SW480 (cell line): ENCODE measurements at regions not wholly inside any gene's neighbourhood (a gene's known extent, or its start where the extent isn't known, plus 50 kb on each side); places are given as distances from the start of the nearest gene placed in this dataset.

ENCODE experiments used
- DNase-seq: peaks from one replicate; pipeline ENCODE4 v3.0.0-alpha.2; 2016; ENCODE audit warnings: low spot score

DNA sequence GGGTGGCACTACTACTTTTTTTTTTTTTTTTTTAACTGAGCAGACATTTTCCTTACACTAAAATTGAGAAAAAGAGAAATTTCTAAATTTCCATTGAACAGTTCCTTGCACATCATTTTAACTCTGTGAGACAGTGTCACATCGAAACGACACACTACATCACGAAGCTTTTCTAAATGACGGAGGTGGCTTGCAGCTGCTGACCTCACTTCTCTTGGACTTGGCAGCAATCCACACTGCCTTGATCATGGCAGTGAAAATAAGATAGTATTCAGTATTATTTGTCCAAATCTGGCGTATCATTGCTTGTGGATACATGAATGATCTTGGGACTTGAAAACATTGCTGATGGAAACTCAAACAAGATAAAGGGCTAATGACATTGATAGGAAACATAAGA is 80.3 kb upstream of the CYYR1 start:
- no peak for DNase-seq

DNA sequence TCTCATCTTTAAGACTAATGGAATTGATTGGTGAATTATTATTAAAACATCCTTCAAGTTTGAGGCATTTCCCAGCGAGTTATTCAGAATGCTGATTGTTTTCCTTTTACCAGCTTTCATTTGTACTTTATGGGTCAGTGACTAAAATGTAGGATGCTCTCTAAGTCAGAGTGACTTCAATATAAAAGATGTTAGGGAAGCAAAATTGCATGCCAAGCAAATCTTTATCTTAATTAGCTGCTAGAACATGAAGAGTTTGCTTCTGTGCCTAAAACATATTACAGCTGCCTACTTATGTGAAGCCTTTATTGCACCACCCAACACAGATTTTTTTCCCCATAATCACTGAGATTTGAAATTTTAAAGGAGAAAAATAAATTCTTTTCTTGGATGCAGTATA is 79.8 kb upstream of the CYYR1 start:
- no peak for DNase-seq

DNA sequence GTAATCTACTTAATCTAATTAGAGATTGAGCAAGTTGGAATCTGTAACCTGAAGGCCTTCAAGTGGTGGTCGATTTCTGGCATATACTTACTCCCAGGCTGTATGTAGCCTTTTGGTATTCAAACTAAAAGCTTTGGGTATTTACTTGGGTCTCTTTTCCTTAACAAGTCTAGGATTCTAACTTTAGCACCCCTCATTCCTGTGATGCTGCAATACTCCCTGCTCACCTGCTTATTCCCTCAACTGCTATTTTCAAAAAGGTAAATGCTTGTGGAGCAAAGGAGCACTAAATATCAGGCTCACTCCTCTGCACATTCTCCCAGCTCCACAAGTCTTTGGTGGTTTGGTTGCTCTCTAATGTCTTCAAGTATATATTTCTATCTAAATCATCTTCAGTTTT is 68.0 kb upstream of the CYYR1 start:
- DNase-seq = no peak

DNA sequence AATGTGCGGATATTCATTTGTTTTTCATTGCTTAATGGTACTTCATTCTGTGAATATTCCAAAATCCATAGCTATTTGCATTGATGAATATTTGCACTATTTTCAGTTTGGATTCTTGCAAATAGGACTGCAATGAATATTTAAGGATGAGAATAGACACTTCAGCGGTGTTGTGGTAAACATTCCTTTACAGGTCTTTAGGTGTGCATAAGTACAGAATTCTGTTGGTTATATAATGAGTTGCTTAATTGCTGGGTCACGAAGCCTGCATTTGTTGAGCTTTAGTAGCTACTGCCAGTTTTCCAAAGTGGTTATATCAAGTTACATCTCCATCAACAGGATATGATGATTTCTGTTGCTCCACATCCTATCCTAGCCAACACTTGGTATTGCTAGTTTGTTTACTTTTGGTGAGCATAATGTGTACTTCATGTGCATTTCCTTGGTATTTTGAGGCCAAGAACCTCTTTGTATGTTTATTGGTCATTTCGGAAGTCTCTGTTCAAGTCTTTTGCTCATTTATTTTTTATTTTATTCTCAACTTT is 64.2 kb upstream of the CYYR1 start:
- DNase-seq = no peak

DNA sequence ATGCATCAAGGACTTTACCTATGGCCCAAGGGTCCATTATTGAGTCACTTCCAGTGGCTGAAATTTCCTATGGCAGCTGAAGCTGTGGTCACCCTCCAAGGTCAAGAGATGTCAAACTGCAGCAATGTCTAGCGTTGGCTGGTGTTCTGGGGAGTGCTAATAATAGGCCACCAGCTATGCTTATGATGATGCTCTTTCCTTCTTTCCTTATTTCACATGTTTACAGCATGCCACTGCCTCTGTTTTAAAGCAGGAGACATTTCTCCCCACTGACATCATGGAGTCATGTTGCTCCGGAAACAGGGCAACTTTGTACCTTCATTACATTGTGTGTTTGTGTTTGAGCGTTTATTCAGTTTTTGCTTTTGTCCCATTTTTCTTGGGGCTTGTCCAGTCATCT is 62.6 kb upstream of the CYYR1 start:
- DNase-seq = no peak

DNA sequence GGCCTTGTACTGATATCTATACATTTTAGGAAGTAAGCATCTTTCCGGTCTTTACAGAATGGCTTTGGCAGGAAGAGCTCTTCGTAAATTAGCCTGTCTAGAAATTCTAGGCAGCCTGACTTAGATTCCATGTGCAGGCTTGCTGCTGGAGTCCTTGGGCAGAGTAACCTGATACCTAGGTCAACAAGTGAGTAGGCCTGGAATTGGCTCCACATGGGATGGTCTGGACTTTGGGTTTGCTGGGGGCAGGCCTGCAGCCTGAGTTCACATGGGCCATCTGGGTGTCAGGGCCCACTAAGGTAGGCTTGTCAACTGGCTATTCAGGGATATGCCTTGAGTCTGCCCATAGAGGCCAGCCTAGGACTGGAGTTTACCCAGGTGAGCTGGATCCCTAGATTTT is 59.6 kb upstream of the CYYR1 start:
- no peak for DNase-seq

DNA sequence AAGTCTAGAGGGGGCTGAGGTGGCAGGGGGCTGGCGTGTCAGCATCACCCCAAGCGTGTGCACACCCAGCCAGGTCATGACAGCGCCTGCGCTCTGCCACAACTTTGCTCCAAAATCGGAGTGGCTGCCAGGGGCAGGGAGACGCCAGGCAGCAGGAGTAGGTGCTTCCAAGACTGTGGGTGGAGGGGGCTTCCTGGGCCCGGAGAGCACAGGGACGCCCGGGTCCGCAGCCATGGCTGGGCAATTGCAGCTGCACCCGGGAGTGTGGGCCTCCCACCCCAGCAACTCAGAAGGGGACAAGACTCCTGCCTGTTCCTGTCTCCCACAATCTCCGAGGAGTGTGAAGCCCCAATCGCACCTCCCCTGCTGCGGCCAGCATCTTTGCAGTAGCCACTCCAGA is 53.1 kb upstream of the CYYR1 start:
- DNase-seq = no peak

DNA sequence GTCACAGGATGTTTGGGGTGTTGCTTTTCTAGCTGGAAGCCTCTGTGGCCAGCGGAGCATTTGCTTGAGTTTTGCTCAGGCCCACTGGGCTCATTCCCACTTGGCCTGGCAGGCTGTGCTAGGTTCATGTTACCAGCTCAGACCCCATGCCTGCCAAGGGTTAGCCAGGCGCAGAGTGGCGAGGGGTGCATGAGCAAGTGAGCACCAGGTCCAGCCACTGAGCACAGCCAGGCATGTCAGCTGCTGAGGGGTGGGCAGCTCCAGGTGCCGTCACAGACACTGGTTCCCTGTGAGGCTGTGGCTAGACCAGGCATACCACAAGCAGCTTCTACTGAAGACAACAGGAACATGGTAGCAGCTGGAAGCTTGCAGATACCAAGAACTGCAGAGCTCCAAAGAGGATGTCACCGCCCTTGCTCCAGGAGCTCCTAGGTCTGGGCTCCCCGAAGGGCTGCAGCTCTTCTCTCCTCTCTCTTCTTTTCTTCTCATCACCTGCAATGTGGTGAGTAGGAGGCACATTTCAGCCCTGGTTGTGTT is 52.0 kb upstream of the CYYR1 start:
- DNase-seq = no peak
